Stimulated activated CD8-positive, alpha-beta memory T cell treated with anti-CD3 and anti-CD28 coated beads, Interleukin-2, amount 100 ng/mL, for 48 hours (primary cell): ENCODE measurements at regions not wholly inside any gene's neighbourhood (a gene's known extent, or its start where the extent isn't known, plus 50 kb on each side); places are given as distances from the start of the nearest gene placed in this dataset.

Experiments used
- DNase-seq, 2 donors: peaks; one replicate each; pipeline ENCODE4 v3.0.0-alpha.2; 2020; ENCODE audit warnings: low read depth in 2 of 2

GRCh38 chr10:128929131-128929530, 537.9 kb upstream of the MGMT start:
- DNase-seq = no peak

DNA sequence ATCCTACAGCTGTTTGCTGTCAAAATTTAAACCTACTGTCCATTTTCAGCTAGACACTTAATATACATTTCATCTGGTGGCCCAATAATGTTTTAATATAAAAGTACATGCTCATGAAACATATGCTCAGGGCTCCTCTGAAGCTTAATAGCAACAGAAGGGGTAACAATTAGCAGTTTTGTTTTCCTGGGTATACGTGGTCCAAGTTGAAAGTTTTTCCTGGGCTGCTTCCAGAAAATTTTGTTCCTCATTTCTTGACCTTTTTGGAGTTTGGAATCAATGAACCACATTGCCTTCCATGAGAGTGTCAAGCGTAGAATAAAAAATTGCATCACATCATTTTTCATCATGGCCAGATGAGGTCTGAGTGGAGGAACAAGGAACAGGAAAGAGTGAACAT, 537.3 kb upstream of the MGMT start:
- DNase-seq = no peak

GRCh38 chr10:128930515-128930914, 536.5 kb upstream of the MGMT start:
- DNase-seq = no peak

DNA sequence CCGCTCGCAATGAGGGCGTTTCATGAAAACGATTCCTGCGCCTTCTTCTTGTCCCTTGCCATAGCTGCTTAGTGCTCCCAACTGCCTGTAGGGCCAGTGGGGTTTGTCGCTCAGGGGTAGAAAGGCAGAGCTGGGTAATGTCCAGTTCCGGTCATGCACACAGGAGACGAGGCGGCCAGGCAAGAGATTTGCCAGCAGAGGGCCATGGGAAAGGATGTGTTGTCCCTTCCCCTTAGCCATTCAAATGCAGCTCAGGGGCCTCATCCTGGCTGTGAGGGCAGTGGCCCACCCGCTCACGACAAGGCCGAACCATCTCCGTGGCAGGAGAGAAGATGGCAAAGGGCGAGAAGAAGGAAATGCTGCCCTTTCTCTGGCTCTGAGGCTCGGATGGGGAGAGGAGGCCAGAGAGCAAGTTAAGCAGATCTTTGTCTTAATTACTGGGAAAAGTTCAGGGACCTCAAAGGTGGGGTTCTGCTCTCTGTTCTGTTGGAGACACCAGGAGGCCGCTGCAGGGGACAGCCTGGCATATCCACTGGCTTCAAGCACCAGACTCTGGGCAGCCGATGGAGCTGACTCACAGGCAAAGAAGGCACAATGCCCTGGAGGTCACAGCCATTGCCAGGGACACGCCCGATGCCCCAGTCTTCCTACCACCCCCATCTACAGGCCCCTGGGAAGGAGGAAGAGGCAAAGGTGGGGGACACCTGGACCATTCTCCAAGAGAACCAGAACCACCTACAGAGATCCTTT, 534.8 kb upstream of the MGMT start:
- DNase-seq = no peak

DNA sequence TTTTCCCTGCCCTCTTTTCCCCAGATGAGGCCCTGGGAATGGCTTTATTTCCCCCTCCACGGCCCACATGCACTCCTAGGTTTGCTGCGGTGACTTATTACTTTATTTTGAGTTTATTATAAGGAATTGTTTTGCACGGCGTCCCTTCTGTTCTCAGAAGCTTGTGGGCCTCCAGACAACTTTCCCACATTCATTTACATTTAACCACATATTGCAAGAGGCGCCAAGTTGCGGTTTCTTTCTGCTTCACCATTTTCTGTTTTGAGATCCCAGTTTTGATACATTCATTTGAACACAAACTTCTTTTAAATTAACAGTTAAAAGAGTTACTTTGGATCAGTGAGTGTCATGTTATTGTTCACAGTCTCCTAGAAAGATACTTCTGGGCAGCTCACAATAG, 532.5 kb upstream of the MGMT start:
- no peak for DNase-seq

DNA sequence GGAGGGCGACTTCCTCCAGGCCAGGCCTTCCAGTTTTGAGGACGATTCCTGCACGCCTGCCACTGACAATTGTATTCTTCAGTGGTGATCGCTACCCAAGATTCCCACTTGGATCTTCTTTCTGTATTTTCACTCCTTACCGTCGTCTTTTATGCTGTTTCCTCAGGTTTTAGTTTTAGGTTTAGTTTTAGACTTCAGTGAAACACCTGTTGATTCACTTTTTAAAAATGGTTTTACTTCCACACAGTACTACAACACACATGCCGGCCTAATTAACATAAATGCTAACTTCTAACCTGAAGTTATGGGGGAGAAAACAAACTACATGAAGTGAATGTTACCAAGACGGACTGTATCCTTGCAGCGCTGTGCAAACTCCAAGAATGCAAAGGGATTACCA, 530.6 kb upstream of the MGMT start:
- DNase-seq = no peak

- DNase-seq = no peak
These were observed 528.5 kb upstream of the MGMT start for GRCh38 chr10:128938558-128938957.

DNA sequence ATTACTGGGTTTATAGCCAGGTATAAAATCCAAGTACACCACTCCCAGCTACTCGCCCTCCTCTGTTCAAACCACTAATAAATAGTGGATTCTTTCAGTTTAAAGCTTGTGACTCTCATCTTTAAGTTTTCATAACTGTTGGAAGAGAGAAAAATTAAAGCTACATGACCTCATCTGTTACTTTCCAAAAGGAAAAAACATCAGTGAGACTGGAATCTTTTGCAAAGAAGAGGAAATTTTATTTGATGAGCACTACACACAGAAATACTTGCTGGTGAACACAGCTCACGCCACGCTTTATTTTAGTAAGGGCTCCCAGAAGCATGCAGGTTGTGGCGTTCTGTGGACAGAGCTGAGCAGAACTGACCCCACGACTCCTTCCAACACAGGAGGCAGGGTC, 527.0 kb upstream of the MGMT start:
- no peak for DNase-seq

GRCh38 chr10:128943111-128943510, 523.9 kb upstream of the MGMT start:
- no peak for DNase-seq

- DNase-seq = no peak
These were observed 521.6 kb upstream of the MGMT start for GRCh38 chr10:128945398-128945797.

DNA sequence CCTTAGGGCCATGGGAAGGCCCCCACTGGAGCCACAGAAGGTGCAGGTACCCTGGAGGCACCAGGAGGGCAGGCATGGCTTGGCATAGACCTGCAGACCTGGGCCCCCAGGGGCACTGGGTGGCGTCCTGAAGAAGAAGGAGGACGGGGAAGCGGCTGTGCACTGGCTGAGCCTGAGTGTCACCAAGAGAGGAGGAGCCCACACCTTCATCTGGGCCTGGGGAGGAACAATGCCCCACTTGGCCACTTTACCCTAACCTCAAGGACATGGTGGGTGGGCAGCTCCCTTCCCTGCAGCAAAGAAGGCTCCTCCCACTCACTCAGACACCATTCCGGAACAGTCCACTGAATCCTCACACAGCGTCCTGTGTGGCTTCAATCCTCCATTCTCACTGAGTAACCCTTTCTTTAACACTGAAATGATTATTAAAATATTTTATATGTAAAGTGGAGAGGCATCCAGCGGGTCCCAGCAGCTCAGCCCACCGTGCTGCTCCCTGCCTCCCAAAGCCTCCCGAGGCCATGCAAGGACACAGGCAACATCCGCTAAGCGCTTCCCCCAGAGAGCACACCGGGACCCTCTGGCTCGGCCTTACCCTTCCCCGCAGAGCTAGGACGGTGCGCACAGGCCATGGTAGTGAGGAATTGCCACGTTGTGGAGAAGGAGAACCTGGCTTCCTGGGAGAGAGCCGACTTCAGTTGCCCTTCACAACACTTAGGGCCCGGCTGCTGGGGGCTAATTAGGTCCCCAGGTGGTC, 516.7 kb upstream of the MGMT start:
- DNase-seq = no peak

- DNase-seq = no peak
These were observed 516.1 kb upstream of the MGMT start for GRCh38 chr10:128950916-128951275.

GRCh38 chr10:128952856-128953255, 514.2 kb upstream of the MGMT start:
- no peak for DNase-seq

DNA sequence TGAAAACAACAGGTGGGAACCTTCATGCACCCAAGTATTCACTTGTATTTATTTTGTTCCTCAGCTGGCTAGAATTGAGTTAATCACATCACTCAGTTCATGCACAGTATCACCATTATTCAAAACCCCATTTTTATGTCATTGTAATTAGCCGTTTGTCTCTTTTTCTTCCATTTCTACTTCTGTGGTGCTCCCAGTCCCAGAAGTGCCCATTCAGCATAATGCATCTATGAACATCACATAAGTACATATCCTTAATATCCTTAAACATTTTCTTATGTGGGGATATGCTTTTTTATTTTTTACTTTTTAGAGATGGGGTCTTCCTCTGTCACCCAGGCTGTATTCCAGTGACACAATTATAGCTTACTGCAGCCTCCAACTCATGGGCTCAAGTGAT, 510.9 kb upstream of the MGMT start:
- DNase-seq = no peak

DNA sequence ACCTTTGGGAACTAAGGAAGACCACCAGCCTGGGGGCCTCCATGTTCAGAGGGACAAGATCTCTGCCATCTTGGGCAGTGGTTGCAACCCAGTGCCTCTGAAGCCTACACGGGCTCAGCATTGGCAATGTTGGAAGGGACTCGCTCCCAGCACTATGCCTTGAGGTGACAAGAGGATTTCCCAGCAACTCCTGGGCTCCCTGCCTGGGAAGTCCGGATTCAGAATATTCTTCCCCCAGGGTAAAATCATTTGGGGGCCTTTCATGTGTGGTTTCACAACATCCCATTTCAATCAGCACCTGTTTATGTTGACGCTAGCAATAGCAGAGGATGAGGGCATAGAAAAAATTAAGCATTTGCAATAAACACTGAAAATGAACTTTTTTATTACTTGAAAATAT, 509.8 kb upstream of the MGMT start:
- DNase-seq = no peak

- no peak for DNase-seq
These were observed 508.0 kb upstream of the MGMT start for GRCh38 chr10:128958834-128959690.

- no peak for DNase-seq
These were observed 507.3 kb upstream of the MGMT start for GRCh38 chr10:128959746-128960145.

DNA sequence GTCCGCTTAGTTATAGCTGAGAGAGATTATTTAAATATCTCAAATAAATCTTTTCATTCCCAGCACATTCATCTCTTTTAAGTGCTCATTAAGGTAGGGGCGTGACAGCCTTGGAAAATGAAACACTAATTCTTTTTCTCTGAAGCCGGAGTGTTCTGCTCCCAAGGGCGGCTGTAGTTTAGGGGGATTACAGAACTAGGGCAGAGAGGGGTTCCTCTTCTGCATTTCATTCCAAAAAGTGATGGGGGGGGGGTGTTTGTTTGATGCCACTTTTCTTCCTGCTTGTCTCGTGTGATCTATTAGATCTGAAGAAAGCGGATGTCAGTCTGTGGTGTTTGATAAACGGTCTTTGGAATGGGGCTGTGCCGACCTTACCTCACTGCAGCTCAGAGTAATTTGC, 506.5 kb upstream of the MGMT start:
- no peak for DNase-seq

DNA sequence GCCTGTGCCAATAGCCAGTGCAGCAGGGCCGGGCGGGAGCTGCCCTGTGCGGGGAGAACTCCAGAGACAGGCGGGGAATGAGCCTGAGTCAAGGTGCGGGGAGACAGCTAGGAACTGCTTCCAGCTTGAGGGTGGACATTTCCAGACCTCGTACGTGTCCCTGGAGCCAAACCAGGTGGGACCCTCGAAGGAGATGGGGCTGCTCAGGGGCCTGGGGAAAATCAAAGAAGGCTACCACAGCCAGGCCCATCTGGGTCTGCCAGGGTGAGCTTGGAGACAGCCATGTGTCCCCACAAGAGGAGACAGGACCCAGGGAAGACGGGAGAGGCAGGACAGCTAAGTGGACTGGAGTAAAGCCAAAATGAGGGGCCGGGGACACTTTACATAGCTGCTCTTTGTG, 504.9 kb upstream of the MGMT start:
- no peak for DNase-seq

GRCh38 chr10:128963211-128964099, 503.6 kb upstream of the MGMT start:
- no peak for DNase-seq

- DNase-seq = no peak
These were observed 503.0 kb upstream of the MGMT start for GRCh38 chr10:128964100-128964403.
